ENCODE measurements at regions not wholly inside any gene's neighbourhood (a gene's known extent, or its start where the extent isn't known, plus 50 kb on each side); places are given as distances from the start of the nearest gene placed in this dataset.

- DNase-seq (ENCODE audit: extremely low spot score), result no peak
- TF ChIP-seq CTCF (IDR thresholded peaks at IDR 0.05; ENCODE audit: control extremely low read depth, extremely low read depth, low read depth, missing control alignments), result no peak
- POLR2A ChIA-PET, result no interaction called here
- CTCF ChIA-PET, result interaction anchor here (1.2 to 1.5 kb wide), 3 partner anchors 8 to 15 kb away, joined by 3 to 5 read pairs (median 3); no protein-coding TSS in a partner anchor
Measured at GRCh38 chr12:32988982-32989381, 92.4 kb upstream of the PKP2 start.

- no peak for TF ChIP-seq CTCF (IDR thresholded peaks at IDR 0.05; ENCODE audit: control extremely low read depth, extremely low read depth, low read depth, missing control alignments)
- ChIA-PET POLR2A (no interaction called here), CTCF (interaction anchor here (1.2 to 1.5 kb wide), 2 partner anchors 10 to 49 kb away, joined by 3 to 4 read pairs; no protein-coding TSS in a partner anchor)
- no peak for DNase-seq (ENCODE audit: extremely low spot score)
Measured at GRCh38 chr12:32987512-32987911, 90.9 kb upstream of the PKP2 start.

GRCh38 chr12:32983968-32984367, 87.4 kb upstream of the PKP2 start:
- ChIA-PET POLR2A (no interaction called here), CTCF (no interaction called here)
- TF ChIP-seq CTCF (IDR thresholded peaks at IDR 0.05; ENCODE audit: control extremely low read depth, extremely low read depth, low read depth, missing control alignments), result no peak
- DNase-seq (ENCODE audit: extremely low spot score), result no peak

- TF ChIP-seq CTCF (IDR thresholded peaks at IDR 0.05; ENCODE audit: control extremely low read depth, extremely low read depth, low read depth, missing control alignments), result no peak
- DNase-seq (ENCODE audit: extremely low spot score), result no peak
- ChIA-PET CTCF (no interaction called here), POLR2A (no interaction called here)
Measured at GRCh38 chr12:32983332-32983731, 86.8 kb upstream of the PKP2 start.

- DNase-seq (ENCODE audit: extremely low spot score), result no peak
- ChIA-PET CTCF (no interaction called here), POLR2A (no interaction called here)
- TF ChIP-seq CTCF (IDR thresholded peaks at IDR 0.05; ENCODE audit: control extremely low read depth, extremely low read depth, low read depth, missing control alignments), result no peak
Measured at GRCh38 chr12:32981139-32981538, 84.6 kb upstream of the PKP2 start.

- TF ChIP-seq CTCF (IDR thresholded peaks at IDR 0.05; ENCODE audit: control extremely low read depth, extremely low read depth, low read depth, missing control alignments), result no peak
- ChIA-PET CTCF (no interaction called here), POLR2A (no interaction called here)
- DNase-seq (ENCODE audit: extremely low spot score), result no peak
Measured at GRCh38 chr12:32975122-32975521, 78.5 kb upstream of the PKP2 start.

Measured in GM10248 (cell line).